GM19035 (cell line): ENCODE measurements at regions not wholly inside any gene's neighbourhood (a gene's known extent, or its start where the extent isn't known, plus 50 kb on each side); places are given as distances from the start of the nearest gene placed in this dataset.
"Not testable (repeated sequence)": the region's sequence is repeated elsewhere in the genome, so short reads cannot be mapped to it uniquely, and the experiment has no call there.

Experiments used
- ATAC-seq: cut with Tn5 transposase; IDR thresholded peaks from one replicate; pipeline ENCODE4 v1.9.1; 2021; ENCODE audit not compliant: unreplicated experiment

GRCh38 chr12:75630091-75630490, 118.7 kb upstream of the KRR1 start:
- no peak for ATAC-seq

- ATAC-seq, result no peak
Measured at GRCh38 chr12:75628916-75629315, 117.5 kb upstream of the KRR1 start.

GRCh38 chr12:75628511-75628910, 117.1 kb upstream of the KRR1 start:
- ATAC-seq, result no peak

DNA sequence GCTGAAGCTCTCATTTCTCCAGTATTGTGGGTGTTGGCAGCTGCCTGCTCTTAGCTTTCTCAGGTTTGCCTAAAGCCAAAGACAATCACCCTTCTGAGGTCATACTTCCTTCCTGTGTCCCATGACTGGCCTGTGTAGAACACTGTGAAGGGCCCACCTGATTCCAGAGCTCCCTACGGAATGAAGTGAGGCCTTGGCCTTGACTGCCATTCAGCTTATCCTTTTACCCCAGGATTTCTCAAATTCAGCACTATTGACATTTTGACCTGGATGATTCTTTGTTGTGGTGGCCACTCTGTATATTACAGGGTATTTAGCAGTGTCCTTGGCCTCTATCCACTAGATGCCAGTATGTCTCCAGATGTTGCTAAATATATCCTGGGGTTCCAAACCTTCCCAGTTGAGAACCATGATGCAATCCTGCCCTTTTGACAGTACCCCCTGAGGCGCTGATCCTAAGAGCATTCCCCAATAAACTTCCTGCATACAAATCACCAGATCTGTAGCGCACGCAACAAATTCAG, 112.3 kb upstream of the KRR1 start:
- ATAC-seq, result no peak

DNA sequence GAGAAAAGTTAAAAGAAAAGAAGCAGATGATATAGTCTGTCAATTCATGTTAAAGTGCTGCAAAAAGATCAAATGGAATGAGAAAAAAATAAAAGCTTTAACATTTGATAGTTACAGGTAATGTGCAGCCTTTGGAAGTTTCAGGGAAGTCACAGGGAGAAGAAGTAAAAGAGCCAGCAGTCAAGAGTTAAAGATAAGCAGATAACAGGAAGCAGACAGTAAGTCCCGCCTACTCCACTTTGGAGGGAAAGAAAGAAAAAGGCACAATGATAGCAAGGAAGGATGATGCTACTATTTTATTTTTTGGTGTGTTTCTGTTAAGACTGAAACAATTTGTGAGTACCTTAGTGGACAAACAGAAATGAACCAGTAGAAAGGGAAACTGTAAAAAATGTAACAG, 111.1 kb upstream of the KRR1 start:
- no peak for ATAC-seq

- ATAC-seq, result not testable (repeated sequence)
Measured at GRCh38 chr12:75614396-75614795, 103.0 kb upstream of the KRR1 start.

DNA sequence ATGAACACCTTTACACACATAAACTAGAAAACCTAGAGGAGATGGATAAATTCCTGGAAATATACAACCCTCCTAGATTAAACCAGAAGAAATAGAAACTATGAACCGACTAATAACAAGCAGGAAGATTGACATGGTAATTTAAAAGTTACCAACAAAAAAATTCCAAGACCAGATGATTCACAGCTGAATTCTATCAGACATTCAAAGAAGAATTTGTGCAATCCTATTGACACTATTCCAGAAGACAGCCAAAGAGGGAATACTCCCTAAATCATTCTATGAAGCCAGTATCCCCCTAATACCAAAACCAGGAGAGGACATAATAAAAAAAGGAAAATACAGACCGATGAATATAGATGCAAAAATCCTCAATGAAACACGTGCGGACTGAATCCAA, 102.6 kb upstream of the KRR1 start:
- ATAC-seq, result no peak

GRCh38 chr12:75611041-75611440, 99.6 kb upstream of the KRR1 start:
- ATAC-seq, result no peak

DNA sequence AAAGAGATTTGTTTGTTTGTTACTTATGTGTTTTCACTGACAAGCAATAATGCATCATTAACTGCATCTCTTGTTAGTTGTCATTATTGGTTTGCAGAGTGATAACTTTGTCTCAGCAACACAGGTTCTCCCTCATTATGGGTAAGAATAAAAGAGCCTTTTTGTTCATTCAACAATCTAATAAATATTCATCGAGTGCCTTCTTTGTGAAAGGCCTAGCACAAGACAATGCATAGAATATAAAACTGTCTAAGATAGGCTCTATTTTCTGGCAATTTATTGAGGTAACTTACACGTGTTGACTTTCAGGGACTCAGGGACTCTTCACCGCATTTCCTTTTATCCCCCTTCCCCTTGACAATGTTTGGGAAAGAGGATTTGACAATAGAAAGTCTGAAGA, 95.5 kb upstream of the KRR1 start:
- ATAC-seq, result no peak

DNA sequence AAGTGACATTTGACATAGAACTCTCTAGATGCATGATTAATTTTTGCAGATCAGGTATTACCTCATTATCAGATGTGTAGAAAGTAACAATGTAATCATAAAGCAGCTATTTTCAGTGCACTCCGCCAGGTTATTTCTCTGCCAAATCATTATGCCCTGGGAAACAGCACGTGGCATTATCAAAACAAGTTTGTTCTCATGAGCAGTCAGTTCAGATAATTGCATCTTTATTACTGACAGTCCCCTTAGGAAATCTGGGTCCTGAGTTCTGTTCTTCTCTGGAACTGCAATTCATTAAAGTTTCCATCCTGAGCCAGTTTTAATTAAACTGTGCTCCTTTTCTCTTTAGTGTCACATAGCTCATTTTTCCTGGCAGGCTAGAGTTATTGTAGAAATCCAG, 94.7 kb upstream of the KRR1 start:
- no peak for ATAC-seq

DNA sequence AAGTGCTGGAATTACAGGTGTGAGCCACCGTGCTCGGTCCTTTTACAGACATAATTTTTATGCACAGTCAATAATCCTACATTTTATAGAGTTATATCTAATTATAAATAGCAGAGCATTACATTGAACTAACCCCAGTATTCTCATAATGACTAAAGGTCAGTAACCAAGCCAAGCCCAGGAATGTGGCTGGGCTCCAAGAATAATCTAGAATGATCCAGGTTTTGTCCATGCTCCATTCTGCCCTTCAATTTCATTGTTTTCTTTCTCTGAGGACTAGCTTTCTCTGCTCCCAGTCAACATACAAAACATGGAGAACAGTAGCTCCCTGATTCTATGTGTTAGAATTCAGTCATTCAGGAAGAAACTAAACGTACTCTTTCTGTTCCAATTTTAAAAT, 92.1 kb upstream of the KRR1 start:
- no peak for ATAC-seq

- ATAC-seq, result no peak
Measured at GRCh38 chr12:75602106-75602505, 90.7 kb upstream of the KRR1 start.

GRCh38 chr12:75600146-75600545, 88.7 kb upstream of the KRR1 start:
- no peak for ATAC-seq

- no peak for ATAC-seq
Measured at GRCh38 chr12:75599061-75599460, 87.7 kb upstream of the KRR1 start.

- ATAC-seq, result no peak
Measured at GRCh38 chr12:75596406-75596805, 85.0 kb upstream of the KRR1 start.

DNA sequence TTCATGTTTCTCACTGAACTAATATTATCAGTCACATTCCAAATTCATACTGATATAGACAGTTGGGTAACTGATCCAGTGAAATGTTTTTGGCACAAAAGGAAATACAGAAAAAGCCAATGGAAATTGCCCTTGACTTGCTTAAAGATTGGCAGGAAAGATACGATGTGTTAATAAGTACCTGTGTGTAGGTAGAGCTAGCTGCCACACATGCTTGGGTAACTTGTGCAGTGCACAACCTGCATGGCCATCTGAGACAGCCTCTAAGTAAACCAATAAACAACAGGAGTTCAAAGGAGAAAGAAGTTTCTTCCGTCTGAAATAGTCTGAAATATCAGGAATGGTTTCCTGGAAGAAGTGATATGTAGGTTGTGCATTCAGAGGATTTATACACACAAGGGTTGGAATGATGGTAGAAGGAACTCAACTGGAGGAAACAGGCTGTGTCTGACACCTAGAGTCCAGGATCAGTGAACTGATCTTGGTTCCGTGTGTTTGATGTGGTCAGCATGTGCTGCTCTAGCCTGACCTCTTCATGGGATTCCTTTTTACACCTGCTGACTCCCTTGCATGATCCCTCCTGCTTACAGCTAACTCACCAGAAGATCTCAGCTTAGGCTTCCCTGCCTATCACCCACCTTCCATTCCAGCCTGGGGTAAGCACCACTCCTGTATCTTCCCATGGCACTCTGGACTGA, 81.4 kb upstream of the KRR1 start:
- ATAC-seq, result no peak

- no peak for ATAC-seq
Measured at GRCh38 chr12:75592086-75592485, 80.7 kb upstream of the KRR1 start.

GRCh38 chr12:75591628-75592027, 80.2 kb upstream of the KRR1 start:
- ATAC-seq, result no peak

DNA sequence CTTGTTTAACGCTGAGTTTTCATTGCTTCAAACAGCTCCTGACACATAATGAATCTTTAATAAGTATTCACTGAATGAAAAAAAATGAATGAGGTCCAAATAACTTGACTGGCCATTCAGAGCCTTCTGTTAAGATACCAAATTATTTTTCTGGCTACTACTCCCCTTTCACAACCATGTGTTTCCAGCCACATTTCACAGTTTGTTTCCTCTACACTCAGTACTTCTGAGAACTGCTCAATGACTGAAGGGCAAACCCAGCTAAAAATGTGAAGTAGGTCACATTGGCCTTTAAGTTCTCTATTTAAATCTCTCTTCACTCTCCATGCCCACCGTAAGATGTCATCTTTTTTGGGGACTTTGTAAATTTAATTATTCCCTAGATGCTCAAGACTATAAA, 78.4 kb upstream of the KRR1 start:
- no peak for ATAC-seq

- no peak for ATAC-seq
Measured at GRCh38 chr12:75587340-75588106, 76.1 kb upstream of the KRR1 start.

DNA sequence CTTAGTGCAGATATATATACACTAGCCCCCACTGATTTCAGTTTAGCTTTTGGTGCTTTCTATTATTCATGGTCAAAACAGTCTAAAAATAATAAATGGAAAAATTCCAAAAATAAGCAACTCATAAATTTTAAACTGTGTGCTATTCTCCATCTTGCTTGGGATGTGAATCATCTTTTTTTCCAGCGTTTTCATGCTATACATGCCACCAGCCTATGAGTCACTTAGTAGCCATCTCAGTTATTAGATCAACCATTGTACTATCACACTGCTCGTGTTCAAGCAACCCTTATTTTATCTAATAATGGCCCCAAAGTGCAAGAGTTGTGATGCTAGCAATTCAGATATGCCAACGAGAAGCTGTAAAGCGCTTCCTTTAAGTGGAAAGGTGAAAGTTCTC, 73.9 kb upstream of the KRR1 start:
- no peak for ATAC-seq

GRCh38 chr12:75583355-75583754, 71.9 kb upstream of the KRR1 start:
- ATAC-seq, result no peak
